C4-2B (cell line): ENCODE measurements at regions not wholly inside any gene's neighbourhood (a gene's known extent, or its start where the extent isn't known, plus 50 kb on each side); places are given as distances from the start of the nearest gene placed in this dataset.

ENCODE experiments used
- ZFX ChIP-seq: fragments of 450-650 bp; IDR thresholded peaks from 2 replicates; pipeline ENCODE4 v1.6.1; 2017
- TF ChIP-seq, protein P1 (sequence below): fragments of 450-650 bp; conservative IDR thresholded peaks from 2 replicates; pipeline ENCODE4 v1.5.1; 2017; ENCODE audit warnings: mild to moderate bottlenecking

DNA sequence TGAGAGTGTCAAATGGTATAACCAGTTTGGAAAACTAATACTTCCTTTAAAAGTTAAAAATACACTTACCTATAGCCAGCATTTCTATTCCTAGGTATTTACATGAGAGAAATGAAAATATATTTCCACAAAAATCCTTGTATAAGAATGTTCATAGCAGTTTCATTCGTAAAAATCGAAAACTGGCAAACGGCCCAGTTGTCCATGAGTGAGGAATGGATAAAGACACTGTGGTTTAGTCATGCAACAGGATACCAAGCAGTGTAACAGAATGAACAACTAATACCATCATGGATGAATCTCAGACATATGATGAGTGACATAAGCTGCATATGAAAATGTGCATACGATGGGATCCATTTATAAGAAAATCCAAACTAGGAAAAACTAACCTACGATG, 136.7 kb downstream of the MACROH2A1 start:
- TF ChIP-seq, protein P1, sequence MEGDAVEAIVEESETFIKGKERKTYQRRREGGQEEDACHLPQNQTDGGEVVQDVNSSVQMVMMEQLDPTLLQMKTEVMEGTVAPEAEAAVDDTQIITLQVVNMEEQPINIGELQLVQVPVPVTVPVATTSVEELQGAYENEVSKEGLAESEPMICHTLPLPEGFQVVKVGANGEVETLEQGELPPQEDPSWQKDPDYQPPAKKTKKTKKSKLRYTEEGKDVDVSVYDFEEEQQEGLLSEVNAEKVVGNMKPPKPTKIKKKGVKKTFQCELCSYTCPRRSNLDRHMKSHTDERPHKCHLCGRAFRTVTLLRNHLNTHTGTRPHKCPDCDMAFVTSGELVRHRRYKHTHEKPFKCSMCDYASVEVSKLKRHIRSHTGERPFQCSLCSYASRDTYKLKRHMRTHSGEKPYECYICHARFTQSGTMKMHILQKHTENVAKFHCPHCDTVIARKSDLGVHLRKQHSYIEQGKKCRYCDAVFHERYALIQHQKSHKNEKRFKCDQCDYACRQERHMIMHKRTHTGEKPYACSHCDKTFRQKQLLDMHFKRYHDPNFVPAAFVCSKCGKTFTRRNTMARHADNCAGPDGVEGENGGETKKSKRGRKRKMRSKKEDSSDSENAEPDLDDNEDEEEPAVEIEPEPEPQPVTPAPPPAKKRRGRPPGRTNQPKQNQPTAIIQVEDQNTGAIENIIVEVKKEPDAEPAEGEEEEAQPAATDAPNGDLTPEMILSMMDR, result no peak
- TF ChIP-seq ZFX, result no peak
